ENCODE measurements at regions not wholly inside any gene's neighbourhood (a gene's known extent, or its start where the extent isn't known, plus 50 kb on each side); places are given as distances from the start of the nearest gene placed in this dataset.

GRCh38 chr10:30789806-30790205 is 160.3 kb upstream of the LYZL2 start:
- Histone ChIP-seq H3K9ac (ENCODE audit: low read length) (no peak overlapping the region), H3K79me2 (ENCODE audit: insufficient read depth, low read length) (no peaks in the 10 kb centered on the region), H3K4me1 (ENCODE audit: insufficient read depth, low read length) (peaks cover 13% of the 10 kb centered on the region), H2AFZ (ENCODE audit: low read depth, low read length) (no peak overlapping the region), H3K4me2 (ENCODE audit: low read length) (no peak overlapping the region), H3K9me3 (ENCODE audit: insufficient read depth, low read depth, low read length) (no peaks in the 10 kb centered on the region), H3K4me3 (ENCODE audit: insufficient read depth, low read depth, low read length) (no peak overlapping the region), H3K27me3 (ENCODE audit: insufficient read depth, low read length) (no peaks in the 10 kb centered on the region), H3K36me3 (ENCODE audit: insufficient read depth, low read length) (no peaks in the 10 kb centered on the region), H3K27ac (ENCODE audit: low read depth, low read length) (no peak overlapping the region), H4K20me1 (ENCODE audit: insufficient read depth, low read length) (no peaks in the 10 kb centered on the region)
- H3K27me3 Mint-ChIP-seq (ENCODE audit: low read depth, unreplicated experiment), result no peaks in the 10 kb centered on the region
- H3K4me1 Mint-ChIP-seq (ENCODE audit: low read depth, unreplicated experiment), result peaks cover 3% of the 10 kb centered on the region
- no peak for DNase-seq (ENCODE audit: low read depth)
- no peaks in the 10 kb centered on the region for H3K36me3 Mint-ChIP-seq (ENCODE audit: low read depth, unreplicated experiment)
- TF ChIP-seq, protein P1, sequence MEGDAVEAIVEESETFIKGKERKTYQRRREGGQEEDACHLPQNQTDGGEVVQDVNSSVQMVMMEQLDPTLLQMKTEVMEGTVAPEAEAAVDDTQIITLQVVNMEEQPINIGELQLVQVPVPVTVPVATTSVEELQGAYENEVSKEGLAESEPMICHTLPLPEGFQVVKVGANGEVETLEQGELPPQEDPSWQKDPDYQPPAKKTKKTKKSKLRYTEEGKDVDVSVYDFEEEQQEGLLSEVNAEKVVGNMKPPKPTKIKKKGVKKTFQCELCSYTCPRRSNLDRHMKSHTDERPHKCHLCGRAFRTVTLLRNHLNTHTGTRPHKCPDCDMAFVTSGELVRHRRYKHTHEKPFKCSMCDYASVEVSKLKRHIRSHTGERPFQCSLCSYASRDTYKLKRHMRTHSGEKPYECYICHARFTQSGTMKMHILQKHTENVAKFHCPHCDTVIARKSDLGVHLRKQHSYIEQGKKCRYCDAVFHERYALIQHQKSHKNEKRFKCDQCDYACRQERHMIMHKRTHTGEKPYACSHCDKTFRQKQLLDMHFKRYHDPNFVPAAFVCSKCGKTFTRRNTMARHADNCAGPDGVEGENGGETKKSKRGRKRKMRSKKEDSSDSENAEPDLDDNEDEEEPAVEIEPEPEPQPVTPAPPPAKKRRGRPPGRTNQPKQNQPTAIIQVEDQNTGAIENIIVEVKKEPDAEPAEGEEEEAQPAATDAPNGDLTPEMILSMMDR (IDR thresholded peaks at IDR 0.05; ENCODE audit: insufficient read depth, low read depth, low read length), result no peak
- TF ChIP-seq EZH2 (IDR thresholded peaks at IDR 0.05; ENCODE audit: insufficient read depth, low read length), result no peak
- peaks cover 4% of the 10 kb centered on the region for H3K9me3 Mint-ChIP-seq (ENCODE audit: unreplicated experiment)
- H3K4me3 Mint-ChIP-seq (ENCODE audit: unreplicated experiment), result no peak overlapping the region
- no peak for FAIRE-seq
- no peak overlapping the region for H3K27ac Mint-ChIP-seq (ENCODE audit: unreplicated experiment)

- no peaks in the 10 kb centered on the region for H3K27me3 ChIP-seq (ENCODE audit: insufficient read depth, low read length)
- DNase-seq (ENCODE audit: low read depth) (peak; percentile 41), FAIRE-seq (no peak)
- H3K27ac ChIP-seq (ENCODE audit: low read depth, low read length), result no peak overlapping the region
- TF ChIP-seq, protein P1 (IDR thresholded peaks at IDR 0.05; ENCODE audit: insufficient read depth, low read depth, low read length), result no peak
- no peak for TF ChIP-seq EZH2 (IDR thresholded peaks at IDR 0.05; ENCODE audit: insufficient read depth, low read length)
- no peak overlapping the region for H3K9ac ChIP-seq (ENCODE audit: low read length)
- no peaks in the 10 kb centered on the region for H3K36me3 ChIP-seq (ENCODE audit: insufficient read depth, low read length)
- no peak overlapping the region for H3K4me3 ChIP-seq (ENCODE audit: insufficient read depth, low read depth, low read length)
- Mint-ChIP-seq H3K9me3 (ENCODE audit: unreplicated experiment) (peaks cover 4% of the 10 kb centered on the region), H3K27ac (ENCODE audit: unreplicated experiment) (no peak overlapping the region), H3K27me3 (ENCODE audit: low read depth, unreplicated experiment) (no peaks in the 10 kb centered on the region), H3K4me3 (ENCODE audit: unreplicated experiment) (no peak overlapping the region), H3K36me3 (ENCODE audit: low read depth, unreplicated experiment) (no peaks in the 10 kb centered on the region), H3K4me1 (ENCODE audit: low read depth, unreplicated experiment) (peaks cover 12% of the 10 kb centered on the region)
- H2AFZ ChIP-seq (ENCODE audit: low read depth, low read length), result no peak overlapping the region
- H4K20me1 ChIP-seq (ENCODE audit: insufficient read depth, low read length), result no peaks in the 10 kb centered on the region
- no peaks in the 10 kb centered on the region for H3K9me3 ChIP-seq (ENCODE audit: insufficient read depth, low read depth, low read length)
- H3K4me2 ChIP-seq (ENCODE audit: low read length), result no peak overlapping the region
- no peaks in the 10 kb centered on the region for H3K79me2 ChIP-seq (ENCODE audit: insufficient read depth, low read length)
- peaks cover 21% of the 10 kb centered on the region for H3K4me1 ChIP-seq (ENCODE audit: insufficient read depth, low read length)
These were observed 158.8 kb upstream of the LYZL2 start for GRCh38 chr10:30788307-30788706.

- H4K20me1 ChIP-seq (ENCODE audit: insufficient read depth, low read length), result no peaks in the 10 kb centered on the region
- no peaks in the 10 kb centered on the region for H3K27me3 Mint-ChIP-seq (ENCODE audit: low read depth, unreplicated experiment)
- H3K4me1 Mint-ChIP-seq (ENCODE audit: low read depth, unreplicated experiment), result peaks cover 21% of the 10 kb centered on the region
These were observed 157.4 kb upstream of the LYZL2 start for GRCh38 chr10:30786906-30787305.

More at GRCh38 chr10:30786906-30787305, 157.4 kb upstream of the LYZL2 start:
- DNase-seq (ENCODE audit: low read depth), result no peak
- Mint-ChIP-seq H3K27ac (ENCODE audit: unreplicated experiment) (no peak overlapping the region), H3K4me3 (ENCODE audit: unreplicated experiment) (no peak overlapping the region), H3K9me3 (ENCODE audit: unreplicated experiment) (no peaks in the 10 kb centered on the region), H3K36me3 (ENCODE audit: low read depth, unreplicated experiment) (no peaks in the 10 kb centered on the region)
- H3K27ac ChIP-seq (ENCODE audit: low read depth, low read length), result no peak overlapping the region
- H3K9me3 ChIP-seq (ENCODE audit: insufficient read depth, low read depth, low read length), result no peaks in the 10 kb centered on the region
- no peaks in the 10 kb centered on the region for H3K36me3 ChIP-seq (ENCODE audit: insufficient read depth, low read length)
- no peak overlapping the region for H2AFZ ChIP-seq (ENCODE audit: low read depth, low read length)
- H3K27me3 ChIP-seq (ENCODE audit: insufficient read depth, low read length), result no peaks in the 10 kb centered on the region
- TF ChIP-seq, protein P1 (IDR thresholded peaks at IDR 0.05; ENCODE audit: insufficient read depth, low read depth, low read length), result no peak
- no peak for TF ChIP-seq EZH2 (IDR thresholded peaks at IDR 0.05; ENCODE audit: insufficient read depth, low read length)
- H3K79me2 ChIP-seq (ENCODE audit: insufficient read depth, low read length), result no peaks in the 10 kb centered on the region
- H3K4me3 ChIP-seq (ENCODE audit: insufficient read depth, low read depth, low read length), result no peak overlapping the region
- H3K9ac ChIP-seq (ENCODE audit: low read length), result no peak overlapping the region
- no peak overlapping the region for H3K4me2 ChIP-seq (ENCODE audit: low read length)
- H3K4me1 ChIP-seq (ENCODE audit: insufficient read depth, low read length), result peaks cover 33% of the 10 kb centered on the region
- no peak for FAIRE-seq

All from astrocyte (in vitro differentiated cells and primary cell).